HEK293T (cell line): ENCODE measurements at regions not wholly inside any gene's neighbourhood (a gene's known extent, or its start where the extent isn't known, plus 50 kb on each side); places are given as distances from the start of the nearest gene placed in this dataset.

Experiments used
- CTCF ChIA-PET: fragments of 350-600 bp; formaldehyde crosslinking; extraction: SDS; loops from one replicate; lab custom pipeline; 2021; ENCODE audit warnings: antibody characterized with exemption, inconsistent platforms; lab: Yijun Ruan, JAX
- POLR2A ChIA-PET: fragments of 350-600 bp; formaldehyde crosslinking; extraction: SDS; loops from one replicate; lab custom pipeline; 2020; ENCODE audit warnings: antibody characterized with exemption, inconsistent platforms; lab: Yijun Ruan, JAX
- DNase-seq: peaks from one replicate; pipeline ENCODE4 v3.0.0; 2012; ENCODE audit warnings: mixed read lengths; ENCODE audit errors: extremely low spot score
- ARNT ChIP-seq: fragments of 450-650 bp; IDR thresholded peaks from 2 replicates; pipeline ENCODE4 v1.6.1; 2017; ENCODE audit warnings: mild to moderate bottlenecking
- BHLHE40 ChIP-seq: fragments of 450-650 bp; IDR thresholded peaks from 2 replicates; pipeline ENCODE4 v1.6.1; 2016; ENCODE audit warnings: mild to moderate bottlenecking, moderate library complexity, borderline replicate concordance
- CTBP1 ChIP-seq: fragments of 450-650 bp; IDR thresholded peaks from 2 replicates; pipeline ENCODE4 v1.6.1; 2016; ENCODE audit warnings: borderline replicate concordance
- ELF4 ChIP-seq: fragments of 450-650 bp; IDR thresholded peaks from 2 replicates; pipeline ENCODE4 v1.6.1; 2017; ENCODE audit warnings: antibody characterized with exemption
- FOXA1 ChIP-seq: fragments of 450-650 bp; IDR thresholded peaks from 2 replicates; pipeline ENCODE4 v1.6.1; 2016; ENCODE audit warnings: mild to moderate bottlenecking
- FOXK2 ChIP-seq: fragments of 450-650 bp; IDR thresholded peaks from 2 replicates; pipeline ENCODE4 v1.6.1; 2016; ENCODE audit warnings: mild to moderate bottlenecking
- FOXM1 ChIP-seq: fragments of 450-650 bp; IDR thresholded peaks from 2 replicates; pipeline ENCODE4 v1.6.1; 2017; ENCODE audit warnings: mild to moderate bottlenecking, borderline replicate concordance
- HDGF ChIP-seq: fragments of 450-650 bp; IDR thresholded peaks from 2 replicates; pipeline ENCODE4 v1.6.1; 2017; ENCODE audit warnings: antibody characterized with exemption, borderline replicate concordance
- L3MBTL2 ChIP-seq: fragments of 450-650 bp; conservative IDR thresholded peaks from 2 replicates; pipeline ENCODE4 v1.6.1; 2016; ENCODE audit warnings: mild to moderate bottlenecking
- LEF1 ChIP-seq: fragments of 450-650 bp; IDR thresholded peaks from 2 replicates; pipeline ENCODE4 v1.6.1; 2017; ENCODE audit warnings: mild to moderate bottlenecking, borderline replicate concordance
- NFRKB ChIP-seq: fragments of 450-650 bp; IDR thresholded peaks from 2 replicates; pipeline ENCODE4 v1.6.1; 2016; ENCODE audit warnings: mild to moderate bottlenecking, moderate library complexity
- SP1 ChIP-seq: fragments of 450-650 bp; IDR thresholded peaks from 2 replicates; pipeline ENCODE4 v1.6.1; 2017
- SUZ12 ChIP-seq: fragments of 450-650 bp; IDR thresholded peaks from 2 replicates; pipeline ENCODE4 v1.6.1; 2016; ENCODE audit warnings: mild to moderate bottlenecking
- TARDBP ChIP-seq: fragments of 450-650 bp; IDR thresholded peaks from 2 replicates; pipeline ENCODE4 v1.6.1; 2016
- ZNF384 ChIP-seq: fragments of 450-650 bp; IDR thresholded peaks from 2 replicates; pipeline ENCODE4 v1.6.1; 2016
- TF ChIP-seq, protein P1 (sequence below): fragments of 450-650 bp; IDR thresholded peaks from 2 replicates; pipeline ENCODE4 v1.6.1; 2016

DNA sequence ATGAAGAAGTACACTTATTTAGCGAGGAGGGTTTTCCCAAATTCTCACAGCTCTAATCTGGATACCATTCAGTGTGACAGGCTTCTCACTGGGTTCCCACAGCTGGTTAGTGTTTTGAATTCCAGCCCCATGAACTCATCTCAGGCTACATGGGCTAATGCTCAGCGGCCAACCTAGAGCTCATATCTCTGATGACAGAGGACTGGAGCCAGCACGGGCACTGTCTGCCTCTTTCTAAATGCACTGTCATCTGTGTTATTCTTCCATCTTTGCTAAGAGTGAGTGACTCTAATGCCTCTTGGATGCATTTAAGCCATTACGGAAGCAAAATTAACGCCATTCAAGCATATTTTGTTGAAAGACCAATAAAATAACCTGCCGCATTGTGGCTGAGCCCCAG is 308.9 kb upstream of the JAG1 start:
- TF ChIP-seq SP1, result no peak
- no peak for TF ChIP-seq FOXK2
- TF ChIP-seq CTBP1, result no peak
- POLR2A ChIA-PET, result no interaction called here
- DNase-seq, result no peak
- CTCF ChIA-PET, result no interaction called here

DNA sequence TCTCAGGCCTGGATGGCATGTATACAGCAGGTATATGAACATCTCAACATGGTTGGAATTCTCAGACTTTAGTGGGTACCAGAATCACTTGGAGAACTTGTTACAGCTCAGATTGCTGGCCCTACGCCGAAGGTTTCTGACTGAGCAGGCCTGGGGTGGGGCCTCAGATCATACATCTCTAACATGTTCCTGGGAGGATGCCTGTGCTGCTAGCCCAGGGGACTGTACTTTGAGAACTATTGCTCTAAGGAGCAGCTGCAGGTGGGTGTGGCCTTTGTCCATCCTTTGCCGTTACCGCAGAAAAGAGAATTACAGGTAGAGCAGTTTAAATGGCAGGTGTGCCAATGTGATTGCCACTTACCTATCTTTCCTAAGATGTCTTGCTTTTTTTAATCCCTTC is 310.5 kb upstream of the JAG1 start:
- no peak for DNase-seq
- CTCF ChIA-PET, result no interaction called here
- POLR2A ChIA-PET, result no interaction called here
- no peak for TF ChIP-seq FOXK2
- no peak for TF ChIP-seq BHLHE40
- no peak for TF ChIP-seq HDGF
- TF ChIP-seq L3MBTL2, result no peak
- TF ChIP-seq, protein P1, sequence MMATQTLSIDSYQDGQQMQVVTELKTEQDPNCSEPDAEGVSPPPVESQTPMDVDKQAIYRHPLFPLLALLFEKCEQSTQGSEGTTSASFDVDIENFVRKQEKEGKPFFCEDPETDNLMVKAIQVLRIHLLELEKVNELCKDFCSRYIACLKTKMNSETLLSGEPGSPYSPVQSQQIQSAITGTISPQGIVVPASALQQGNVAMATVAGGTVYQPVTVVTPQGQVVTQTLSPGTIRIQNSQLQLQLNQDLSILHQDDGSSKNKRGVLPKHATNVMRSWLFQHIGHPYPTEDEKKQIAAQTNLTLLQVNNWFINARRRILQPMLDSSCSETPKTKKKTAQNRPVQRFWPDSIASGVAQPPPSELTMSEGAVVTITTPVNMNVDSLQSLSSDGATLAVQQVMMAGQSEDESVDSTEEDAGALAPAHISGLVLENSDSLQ, result no peak
- TF ChIP-seq ARNT, result no peak
- no peak for TF ChIP-seq NFRKB
- no peak for TF ChIP-seq SP1
- no peak for TF ChIP-seq ELF4
- no peak for TF ChIP-seq FOXA1
- no peak for TF ChIP-seq CTBP1
- TF ChIP-seq ZNF384, result no peak
- TF ChIP-seq FOXM1, result no peak

DNA sequence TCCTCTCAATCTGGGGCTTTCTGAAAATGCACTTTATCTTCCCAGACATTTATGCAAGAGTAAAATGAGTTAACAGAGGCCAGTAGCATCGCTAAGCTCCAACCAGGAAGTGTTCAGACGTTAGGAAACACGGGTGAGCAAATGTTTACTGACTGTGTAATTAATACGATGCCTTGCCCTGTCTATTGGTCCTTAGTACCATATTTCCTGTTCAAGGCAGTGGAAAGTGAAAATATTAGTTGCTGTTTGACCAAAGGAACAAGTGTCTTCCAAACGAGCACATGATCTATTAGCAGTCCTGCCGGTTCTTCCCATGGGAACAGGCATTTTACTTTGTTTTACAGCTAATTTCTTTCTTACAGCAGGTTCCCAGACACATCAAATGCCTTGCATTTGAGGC is 311.1 kb upstream of the JAG1 start:
- POLR2A ChIA-PET, result no interaction called here
- CTCF ChIA-PET, result no interaction called here

DNA sequence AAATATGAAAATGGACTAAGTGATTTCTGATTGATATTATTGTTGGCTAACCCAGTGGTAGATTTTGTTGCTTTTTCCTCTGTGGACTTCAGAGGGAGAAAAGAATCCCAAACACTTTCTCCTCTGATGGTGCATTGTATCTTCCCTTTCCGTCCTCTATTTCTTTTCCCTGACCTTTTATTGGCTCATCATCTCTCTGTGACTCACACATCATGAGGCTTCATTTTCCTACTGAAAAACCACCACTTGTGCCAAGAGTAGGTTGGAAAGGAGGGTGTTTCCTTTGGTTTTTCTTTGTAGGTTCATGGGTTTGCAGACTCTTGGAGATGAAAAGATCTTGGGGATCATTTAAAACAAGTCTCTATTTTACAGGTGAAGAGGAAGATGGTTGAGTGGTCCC is 311.7 kb upstream of the JAG1 start:
- ChIA-PET POLR2A (no interaction called here), CTCF (no interaction called here)
- DNase-seq, result no peak
- TF ChIP-seq BHLHE40, result no peak
- no peak for TF ChIP-seq LEF1
- TF ChIP-seq, protein P1, result no peak
- no peak for TF ChIP-seq CTBP1
- no peak for TF ChIP-seq NFRKB
- TF ChIP-seq FOXM1, result no peak
- TF ChIP-seq SP1, result no peak
- TF ChIP-seq ZNF384, result no peak
- TF ChIP-seq SUZ12, result no peak
- no peak for TF ChIP-seq FOXK2
- TF ChIP-seq ELF4, result no peak
- TF ChIP-seq ARNT, result no peak
- TF ChIP-seq L3MBTL2, result no peak
- TF ChIP-seq FOXA1, result no peak
- TF ChIP-seq HDGF, result no peak
- no peak for TF ChIP-seq TARDBP

More for the DNA sequence above, 311.1 kb upstream of the JAG1 start:
- no peak for TF ChIP-seq CTBP1
- TF ChIP-seq NFRKB, result no peak
- TF ChIP-seq LEF1, result no peak
- no peak for TF ChIP-seq FOXA1
- TF ChIP-seq ZNF384, result no peak
- TF ChIP-seq FOXK2, result no peak
- TF ChIP-seq, protein P1, result no peak
- TF ChIP-seq HDGF, result no peak
- DNase-seq, result no peak

DNA sequence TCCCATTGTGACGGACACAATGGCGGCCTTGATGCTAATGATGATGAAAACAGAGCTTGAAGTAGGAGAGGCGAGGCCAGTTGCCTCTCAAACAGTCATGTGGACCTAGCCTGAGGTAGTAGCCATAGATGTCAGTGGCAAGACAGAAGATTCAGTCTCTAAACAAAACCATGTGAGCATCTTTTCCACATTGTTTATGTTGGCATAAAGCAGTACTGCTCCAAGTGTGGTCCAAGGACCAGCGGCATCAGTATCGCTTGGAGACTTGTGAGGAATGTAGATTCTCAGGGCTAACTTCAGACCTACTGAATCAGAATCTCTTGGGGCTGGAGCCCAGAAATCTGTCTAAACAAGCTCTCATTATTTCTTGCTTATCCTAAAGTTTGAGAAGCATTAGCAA is 312.8 kb upstream of the JAG1 start:
- CTCF ChIA-PET, result interaction anchor here (0.6 kb wide), 1 partner anchor 14 kb away, joined by 3 read pairs; no protein-coding TSS in a partner anchor
- DNase-seq, result no peak
- TF ChIP-seq SP1, result no peak
- TF ChIP-seq HDGF, result no peak
- no peak for TF ChIP-seq TARDBP
- no peak for TF ChIP-seq FOXA1
- TF ChIP-seq, protein P1, result no peak
- TF ChIP-seq FOXM1, result no peak
- TF ChIP-seq ZNF384, result no peak
- TF ChIP-seq CTBP1, result no peak
- TF ChIP-seq ELF4, result no peak
- no peak for TF ChIP-seq FOXK2
- TF ChIP-seq ARNT, result no peak
- no peak for TF ChIP-seq BHLHE40
- no peak for TF ChIP-seq NFRKB
- POLR2A ChIA-PET, result no interaction called here

DNA sequence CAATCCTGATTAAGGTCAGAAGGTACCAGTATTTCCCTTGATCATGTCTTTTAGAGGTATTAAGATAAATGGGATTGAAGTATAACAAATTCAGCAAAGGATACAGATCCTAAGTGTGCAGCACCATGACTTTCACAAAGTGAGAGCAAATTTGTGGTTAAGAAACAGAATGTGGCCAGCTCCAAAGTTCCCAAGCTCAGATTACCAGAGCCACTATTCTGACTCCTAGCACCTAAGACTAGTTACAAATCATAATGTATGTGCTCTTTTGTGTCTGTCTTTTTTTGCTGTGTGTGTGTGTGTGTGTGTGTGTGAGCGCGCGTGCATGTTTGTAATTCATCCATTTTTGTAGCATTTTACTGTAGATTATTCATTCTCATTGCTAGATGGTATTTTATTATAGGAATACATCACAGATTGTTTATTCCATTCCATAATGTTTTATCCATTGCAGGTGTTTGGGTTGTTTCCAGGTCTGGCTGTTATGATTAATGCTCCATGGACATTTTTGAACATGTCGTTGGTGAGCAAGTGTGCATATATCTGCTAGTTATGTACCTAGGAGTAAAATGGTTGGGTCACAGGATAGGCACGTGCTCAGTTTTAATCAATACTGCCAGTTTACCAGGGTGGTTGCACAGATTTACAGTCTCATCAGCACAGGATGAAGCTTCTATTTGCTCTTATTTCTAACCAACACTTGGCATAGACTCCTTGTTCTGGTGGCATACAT is 314.0 kb upstream of the JAG1 start:
- DNase-seq, result no peak
- CTCF ChIA-PET, result interaction anchor here (0.5 kb wide), 1 partner anchor 423 kb away, joined by 3 read pairs; no protein-coding TSS in a partner anchor
- POLR2A ChIA-PET, result no interaction called here
- TF ChIP-seq L3MBTL2 (no peak), ARNT (no peak), ZNF384 (no peak), HDGF (no peak), SP1 (no peak), FOXM1 (no peak), NFRKB (no peak), TARDBP (no peak), BHLHE40 (no peak), LEF1 (no peak), CTBP1 (no peak), FOXA1 (no peak), ELF4 (no peak), SUZ12 (no peak), FOXK2 (no peak)
- TF ChIP-seq, protein P1, result no peak
